GM18508 (cell line): ENCODE measurements at regions not wholly inside any gene's neighbourhood (a gene's known extent, or its start where the extent isn't known, plus 50 kb on each side); places are given as distances from the start of the nearest gene placed in this dataset.
"Not testable (repeated sequence)": the region's sequence is repeated elsewhere in the genome, so short reads cannot be mapped to it uniquely, and the experiment has no call there.

Experiments used
- ATAC-seq: cut with Tn5 transposase; IDR thresholded peaks from one replicate; pipeline ENCODE4 v1.9.1; 2021; ENCODE audit warnings: moderate number of reproducible peaks; ENCODE audit not compliant: insufficient read depth, unreplicated experiment

DNA sequence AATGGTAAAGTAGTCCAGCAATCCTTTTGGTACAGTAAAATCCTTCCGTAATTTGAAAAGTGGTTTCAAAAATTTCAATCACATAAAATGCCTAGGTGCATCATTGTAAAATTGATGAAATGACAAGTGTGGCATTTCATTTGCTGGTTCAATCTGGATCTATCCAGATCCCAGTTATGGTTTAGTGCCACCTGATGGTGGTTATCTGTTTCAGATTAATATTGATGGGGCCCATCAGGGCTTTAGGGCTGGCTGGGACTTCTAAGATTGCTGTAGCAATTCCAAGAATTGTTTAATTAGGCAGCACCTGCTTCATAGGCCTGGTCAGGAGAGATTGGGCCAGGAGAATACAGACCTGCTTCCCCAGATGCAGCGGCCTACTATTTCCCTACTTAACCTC is 55.5 kb upstream of the PIK3C3 start:
- ATAC-seq = no peak

DNA sequence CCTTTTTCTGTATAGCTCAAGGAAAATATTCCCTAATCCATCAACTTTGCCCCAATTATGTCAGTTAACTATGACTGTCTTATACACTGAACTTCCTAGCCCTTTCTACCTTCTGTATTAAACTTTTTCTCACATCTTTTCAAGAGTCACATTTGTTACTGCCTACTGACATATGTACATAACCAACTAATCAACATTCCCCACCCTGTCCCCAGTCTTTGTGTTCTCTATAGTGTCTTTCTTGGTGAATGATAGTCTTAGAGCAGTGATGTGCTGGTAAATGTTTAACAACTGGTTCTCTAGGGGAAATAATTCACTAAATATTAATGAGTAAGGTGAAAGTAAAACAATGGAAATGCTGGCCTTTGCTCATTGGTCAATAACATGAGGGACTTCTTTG is 61.6 kb upstream of the PIK3C3 start:
- no peak for ATAC-seq

DNA sequence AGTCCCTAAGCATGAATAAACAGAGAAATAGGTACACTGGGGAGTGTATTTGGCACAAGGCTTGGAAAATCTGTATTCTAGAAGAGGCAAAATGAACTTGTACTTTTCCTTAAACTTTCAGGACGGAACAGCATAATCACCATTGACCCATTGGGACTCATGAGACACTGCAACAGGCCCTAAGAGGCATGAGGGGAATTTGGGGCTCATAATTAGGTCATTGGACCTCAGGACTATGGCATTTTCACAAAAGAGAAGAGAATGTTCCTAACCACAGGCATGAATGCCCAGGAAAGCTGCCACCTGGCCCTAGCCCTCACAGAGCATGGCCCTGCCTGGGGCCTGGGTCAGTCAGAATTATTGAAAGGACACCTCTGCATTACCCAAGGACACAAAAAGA is 67.9 kb upstream of the PIK3C3 start:
- no peak for ATAC-seq

DNA sequence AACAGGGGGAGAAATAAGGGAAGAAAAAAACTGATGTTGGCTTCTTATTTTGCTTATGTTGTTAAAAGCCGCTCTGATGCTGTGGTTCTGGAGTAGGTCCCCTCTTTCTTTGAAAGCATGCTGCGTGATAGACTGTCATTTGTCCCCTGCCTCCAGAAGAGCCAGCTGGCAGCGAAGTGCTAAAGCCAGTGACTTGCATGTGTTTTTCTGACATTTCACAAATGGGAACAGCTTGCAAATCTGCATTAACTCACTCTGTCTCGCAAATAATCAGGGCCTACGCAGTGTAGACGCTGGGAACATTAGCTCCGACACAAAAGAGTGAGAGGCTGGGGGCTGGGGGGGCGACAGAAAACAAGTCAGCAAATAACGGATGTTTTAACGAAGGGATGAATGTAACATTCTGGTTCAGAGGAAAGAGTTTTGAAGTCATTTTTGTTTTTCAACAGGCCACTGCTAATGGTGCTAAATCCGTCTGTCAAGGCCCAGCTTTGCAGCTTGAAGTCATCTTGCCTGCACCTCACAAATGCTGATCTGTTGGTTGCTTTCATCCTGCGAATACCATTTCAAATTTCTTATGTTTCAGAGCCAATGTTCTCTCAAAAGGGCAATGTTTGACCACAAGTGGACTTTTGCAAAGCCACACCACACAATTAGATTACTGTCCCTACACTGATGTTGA is 68.8 kb upstream of the PIK3C3 start:
- no peak for ATAC-seq

DNA sequence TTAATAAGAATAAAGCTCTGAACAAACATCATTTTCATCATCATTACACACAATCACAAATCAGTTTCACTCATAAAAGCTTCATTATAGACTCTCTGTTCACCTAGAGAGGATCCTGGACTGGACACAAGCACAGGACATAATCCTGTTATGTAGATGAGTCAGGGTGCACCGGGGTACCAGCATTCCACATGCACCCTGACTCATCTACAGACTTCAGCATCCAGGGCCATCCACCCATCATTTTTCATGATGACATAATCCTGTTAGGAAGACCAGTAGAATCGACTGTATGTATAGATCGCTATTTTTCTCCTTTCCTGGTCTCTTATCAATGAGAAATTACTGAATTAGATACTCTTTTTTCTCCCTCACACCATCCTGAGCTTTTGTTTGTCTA is 73.7 kb upstream of the PIK3C3 start:
- ATAC-seq = no peak

DNA sequence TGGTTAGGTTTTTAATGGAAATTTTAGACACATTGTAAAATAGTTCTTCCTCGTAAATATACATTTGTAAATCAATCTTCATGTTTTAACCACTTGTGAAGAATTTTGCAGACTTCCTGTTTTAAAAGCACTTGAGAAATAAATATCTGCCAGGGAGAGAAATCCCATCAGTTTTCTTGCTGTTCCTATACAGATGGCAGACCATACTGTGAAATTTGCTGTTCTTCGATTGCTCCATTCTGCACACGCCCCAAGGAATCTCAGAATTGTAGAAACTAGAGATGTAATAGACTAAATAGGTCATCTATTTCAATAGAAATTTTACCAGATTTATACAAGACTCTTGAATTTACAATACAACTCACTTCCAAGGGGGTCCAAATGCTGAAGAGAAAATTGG is 75.8 kb upstream of the PIK3C3 start:
- no peak for ATAC-seq

DNA sequence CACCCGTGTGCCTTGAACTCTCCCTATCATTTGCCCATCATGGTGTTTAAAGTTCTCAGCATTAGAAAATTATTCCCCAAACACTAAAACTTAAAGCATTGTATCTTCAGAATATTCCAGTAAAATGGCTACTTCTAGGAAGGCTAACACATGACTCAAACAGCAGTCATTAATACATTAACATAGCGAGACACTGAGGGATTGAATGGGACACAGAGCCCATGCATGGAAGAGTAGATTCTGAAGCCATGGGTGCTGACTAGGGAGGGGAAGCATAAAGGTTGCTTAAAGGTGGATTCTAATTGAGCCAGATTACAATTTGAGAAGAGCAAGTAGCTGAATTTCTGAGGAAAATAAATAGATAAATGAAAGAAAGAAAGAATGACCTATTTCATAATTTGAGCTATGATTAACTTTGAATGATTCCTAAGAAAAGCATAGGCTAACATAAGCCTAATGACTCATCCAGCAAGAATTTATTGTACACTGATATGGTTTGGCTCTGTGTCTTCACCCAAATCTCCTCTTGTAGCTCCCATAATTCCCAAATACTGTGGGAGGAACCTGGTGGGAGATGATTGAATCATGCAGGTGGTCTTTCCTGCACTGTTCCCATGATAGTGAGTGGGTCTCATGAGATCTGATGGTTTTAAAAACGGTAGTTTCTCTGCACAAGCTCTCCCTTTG is 79.8 kb upstream of the PIK3C3 start:
- no peak for ATAC-seq

DNA sequence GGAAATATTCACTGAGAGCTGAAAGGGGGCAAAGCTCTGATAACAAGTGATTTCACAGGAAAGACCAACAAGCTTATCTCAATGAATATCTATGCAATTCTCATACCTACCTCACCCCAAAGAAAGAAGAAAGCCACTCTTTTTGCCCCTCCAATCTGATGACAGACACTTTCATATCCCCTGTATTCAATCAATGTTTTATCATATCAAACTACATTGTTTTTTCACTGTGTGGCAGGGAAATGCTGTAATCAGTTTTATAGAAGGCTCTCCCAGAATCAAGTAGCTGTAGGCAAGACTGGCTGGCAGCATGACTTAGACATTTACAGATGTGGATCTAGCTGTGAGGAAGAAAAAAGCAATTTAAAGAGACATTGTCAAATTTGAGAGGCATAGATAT is 81.3 kb upstream of the PIK3C3 start:
- ATAC-seq = no peak

DNA sequence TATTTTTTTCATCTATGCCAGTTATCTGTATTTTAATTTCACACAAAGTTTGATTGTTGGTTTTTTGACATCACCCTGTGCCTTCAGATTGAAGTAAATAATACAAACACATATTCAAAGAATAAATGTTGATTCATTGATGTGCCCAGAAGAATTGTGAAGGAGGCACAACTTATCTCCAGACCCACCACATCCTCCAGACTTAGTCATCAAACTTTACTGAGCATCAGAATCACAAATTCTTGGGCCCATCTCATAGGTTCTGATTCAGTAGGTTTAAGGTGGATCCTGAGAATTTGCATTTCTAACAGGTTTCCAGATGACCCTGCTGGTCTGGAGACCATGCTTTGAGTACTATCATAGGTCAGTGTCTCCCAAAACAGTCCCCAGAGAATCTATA is 82.8 kb upstream of the PIK3C3 start:
- no peak for ATAC-seq

DNA sequence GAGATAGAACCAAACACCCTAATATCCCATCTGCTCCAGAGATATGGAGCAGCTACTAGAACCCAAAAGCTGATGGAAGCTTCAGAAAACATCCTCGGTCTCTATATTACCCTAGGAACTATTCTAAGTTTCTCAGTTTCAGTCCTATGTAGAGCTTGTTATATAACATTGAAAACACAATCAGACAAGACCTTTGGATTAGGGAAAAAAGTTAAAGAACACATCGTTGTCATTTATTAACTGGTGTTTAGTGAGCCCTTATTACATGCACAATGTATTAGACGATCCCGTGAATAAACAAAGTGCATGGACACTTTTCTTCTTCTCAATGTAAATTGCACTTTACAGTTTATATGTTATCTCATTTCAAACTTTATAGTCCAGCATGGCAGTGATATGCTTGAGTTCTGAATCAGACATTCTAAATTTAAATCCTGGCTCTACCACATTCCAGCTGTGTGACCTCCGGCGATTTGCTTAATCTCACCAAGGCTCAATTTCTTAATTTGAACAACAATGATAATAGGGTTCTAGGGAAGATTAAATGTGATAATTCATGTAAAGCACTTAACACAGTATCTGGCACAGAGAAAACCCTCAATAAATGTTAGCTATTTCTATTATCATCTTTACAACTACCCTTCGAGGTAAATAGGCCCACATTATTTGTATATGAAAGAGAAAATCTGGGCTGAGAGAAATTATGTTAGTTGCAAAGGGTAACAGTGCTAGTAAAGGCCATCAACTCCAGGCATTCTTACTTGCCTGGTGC is 83.6 kb upstream of the PIK3C3 start:
- ATAC-seq = no peak

DNA sequence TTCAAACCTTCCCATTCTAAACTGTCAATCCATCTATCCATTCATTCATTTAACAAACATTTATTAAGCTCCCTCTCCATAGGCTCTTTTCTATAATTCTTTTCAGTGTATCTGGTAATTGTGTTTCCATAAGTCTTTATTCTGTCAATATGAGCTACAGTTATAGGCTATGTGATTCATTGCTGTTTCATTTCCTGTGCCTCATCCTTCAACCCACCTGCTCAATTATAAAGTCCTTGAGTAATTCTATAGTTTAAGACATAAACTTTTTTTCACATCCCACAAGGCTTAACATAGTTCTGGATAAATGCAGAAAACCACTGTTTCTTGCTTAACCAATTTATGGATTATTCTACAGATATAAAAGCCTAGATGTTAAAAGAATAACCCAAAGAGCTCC is 84.2 kb upstream of the PIK3C3 start:
- no peak for ATAC-seq

DNA sequence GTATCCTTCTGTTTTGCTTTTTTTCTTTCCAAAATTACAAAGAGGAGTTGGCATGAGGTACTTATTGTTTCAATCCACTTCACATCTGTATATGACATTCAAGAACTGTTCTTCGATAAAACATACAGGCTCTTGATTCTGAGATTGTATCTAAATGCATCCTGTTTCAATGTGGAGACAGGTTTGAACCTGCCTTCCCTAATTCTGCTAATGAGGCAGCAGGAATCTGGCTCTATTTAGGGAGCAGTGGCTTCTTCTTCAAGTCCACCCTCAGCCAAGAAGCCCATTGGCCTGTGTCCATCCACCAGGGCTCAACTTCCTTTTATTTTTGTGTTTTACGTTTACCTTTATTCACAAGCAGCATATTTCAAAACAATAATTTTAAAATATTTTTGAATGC is 84.8 kb upstream of the PIK3C3 start:
- ATAC-seq = no peak

DNA sequence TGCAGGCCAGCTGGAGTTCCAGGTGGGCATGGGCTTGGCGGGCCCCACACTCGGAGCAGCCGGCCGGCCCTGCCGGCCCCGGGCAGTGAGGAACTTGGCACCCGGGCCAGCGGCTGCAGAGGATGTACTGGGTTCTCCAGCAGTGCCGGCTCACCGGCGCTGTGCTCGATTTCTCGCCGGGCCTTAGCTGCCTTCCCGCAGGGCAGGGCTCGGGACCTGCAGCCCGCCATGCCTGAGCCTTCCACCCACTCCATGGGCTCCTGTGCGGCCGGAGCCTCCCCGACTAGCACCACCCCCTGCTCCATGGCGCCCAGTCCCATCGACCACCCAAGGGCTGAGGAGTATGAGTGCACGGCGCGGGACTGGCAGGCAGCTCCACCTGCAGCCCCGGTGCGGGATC is 89.2 kb upstream of the PIK3C3 start:
- not testable (repeated sequence) for ATAC-seq

DNA sequence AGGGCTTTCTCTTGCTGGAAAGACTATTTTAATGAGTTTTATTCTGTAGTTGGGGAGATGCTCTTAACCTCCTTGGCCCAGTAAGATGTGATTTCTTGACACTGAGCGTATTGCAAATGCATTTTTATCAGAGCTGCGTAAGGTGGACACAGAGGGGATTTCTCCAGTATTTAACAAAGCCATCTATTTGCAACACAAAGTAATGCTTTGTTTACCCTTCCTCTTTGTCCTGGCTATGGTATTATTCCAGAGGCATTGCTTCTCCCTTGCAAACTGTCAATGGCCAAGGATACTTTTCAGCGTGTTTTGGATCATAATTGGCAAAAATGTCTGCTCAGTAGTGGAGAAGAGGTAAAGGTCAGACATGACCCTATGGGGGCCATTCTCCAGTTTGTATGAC is 90.8 kb upstream of the PIK3C3 start:
- no peak for ATAC-seq

DNA sequence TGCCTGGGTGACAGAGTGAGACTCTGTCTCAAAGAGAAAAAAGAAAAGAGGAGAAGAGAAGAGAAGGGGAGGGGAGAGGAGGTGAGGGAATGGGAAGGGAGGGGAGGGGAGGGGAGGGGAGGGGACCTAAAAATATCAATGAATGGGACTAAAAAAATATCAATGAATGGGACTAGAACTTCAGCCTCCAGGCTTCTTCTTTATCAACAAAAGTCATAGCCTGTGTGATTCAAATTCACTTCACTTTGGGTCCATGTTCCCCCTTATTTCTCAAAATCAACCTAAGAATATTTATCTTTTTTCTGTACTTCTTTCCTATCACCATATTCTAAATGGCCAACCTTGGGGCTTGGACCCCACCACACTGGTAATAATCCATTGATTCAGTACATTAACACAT is 92.1 kb upstream of the PIK3C3 start:
- ATAC-seq = no peak

DNA sequence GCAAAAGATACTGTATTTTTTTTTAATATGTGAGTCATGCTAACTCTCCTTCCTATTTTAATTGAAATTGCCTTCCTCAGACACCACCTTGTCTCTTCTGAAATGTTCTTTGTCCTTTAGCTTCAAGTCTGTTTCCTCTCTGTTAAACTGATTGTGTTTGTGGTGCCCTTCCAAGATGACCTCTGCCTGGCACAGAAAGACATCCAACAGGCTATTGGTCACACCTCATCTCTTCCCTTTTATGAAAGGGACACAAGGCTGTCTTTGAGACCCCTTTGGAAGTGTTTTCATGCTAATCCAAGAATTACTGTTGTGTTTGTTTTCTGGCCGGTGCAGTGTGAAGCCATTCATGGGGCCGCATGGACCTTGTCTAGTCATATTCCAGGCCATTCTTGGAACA is 94.0 kb upstream of the PIK3C3 start:
- no peak for ATAC-seq

DNA sequence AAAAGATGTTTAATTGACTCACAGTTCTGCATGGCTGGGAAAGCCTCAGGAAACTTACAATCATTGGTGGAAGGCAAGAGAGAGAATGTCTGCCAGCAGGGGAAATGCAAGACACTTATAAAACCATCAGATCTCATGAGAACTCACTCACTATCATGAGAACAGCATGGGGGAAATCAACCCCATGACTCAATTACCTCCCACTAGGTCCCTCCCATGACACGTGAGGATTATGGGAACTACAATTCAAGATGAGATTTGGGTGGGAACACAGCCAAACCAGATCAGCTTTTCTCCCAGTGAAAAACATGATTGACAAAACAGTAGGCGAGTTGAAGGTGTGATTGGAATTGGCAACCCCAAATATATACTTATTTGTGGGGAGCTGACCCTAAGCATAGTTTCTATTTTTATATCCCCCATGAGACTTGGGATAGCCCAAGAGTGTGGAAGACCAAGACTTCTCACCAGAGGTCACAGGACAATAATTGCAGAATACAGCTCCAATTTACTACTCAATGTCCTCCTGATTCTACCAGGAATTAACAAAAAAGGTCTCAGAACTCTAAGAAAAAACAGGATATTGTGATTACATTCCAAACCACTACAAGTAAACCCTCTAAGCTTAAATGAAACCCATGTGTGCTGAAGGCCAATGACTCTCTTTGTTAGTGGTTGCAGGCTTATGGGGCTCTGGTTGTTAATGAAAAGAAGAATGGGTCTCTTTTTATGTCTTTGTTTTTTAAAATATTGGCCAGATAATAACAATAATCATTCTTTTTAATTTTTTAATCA is 96.1 kb upstream of the PIK3C3 start:
- no peak for ATAC-seq

DNA sequence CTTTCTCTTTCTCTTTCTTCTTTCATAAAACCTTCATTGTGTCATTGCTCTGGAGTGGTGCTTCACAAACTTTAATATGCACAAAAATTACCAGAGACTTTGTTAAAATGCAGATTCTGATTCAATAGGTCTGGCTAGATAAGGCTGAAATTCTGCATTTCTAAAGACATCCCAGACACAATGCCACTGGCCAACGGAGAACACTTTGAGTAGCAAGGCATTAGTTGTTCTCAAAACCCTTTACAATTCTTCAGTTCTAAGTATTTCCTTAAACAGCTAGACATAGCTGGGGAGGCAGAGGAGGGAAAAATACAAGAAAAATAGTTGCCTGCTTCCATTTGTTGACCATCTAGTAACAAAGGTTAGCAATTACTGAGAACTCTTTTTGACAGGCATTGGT is 101.8 kb upstream of the PIK3C3 start:
- no peak for ATAC-seq

DNA sequence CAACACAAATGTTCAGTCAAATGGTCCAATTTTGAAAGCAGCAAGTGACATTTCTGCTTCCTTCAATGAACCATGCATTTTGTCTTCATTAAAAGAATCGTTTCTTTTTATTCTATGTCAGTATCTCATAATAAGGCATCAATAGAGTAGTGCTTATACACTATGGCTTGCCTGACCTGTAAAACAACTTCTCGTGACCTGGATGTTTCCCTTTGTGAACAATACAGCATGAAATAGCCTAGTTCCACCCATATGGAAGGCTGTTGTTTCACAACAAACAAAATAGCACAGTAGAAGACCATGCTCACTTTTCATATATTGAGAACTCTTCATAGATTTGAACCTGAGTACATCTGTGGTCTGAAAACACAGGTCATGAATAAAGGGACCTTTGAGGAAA is 104.3 kb upstream of the PIK3C3 start:
- ATAC-seq = no peak

DNA sequence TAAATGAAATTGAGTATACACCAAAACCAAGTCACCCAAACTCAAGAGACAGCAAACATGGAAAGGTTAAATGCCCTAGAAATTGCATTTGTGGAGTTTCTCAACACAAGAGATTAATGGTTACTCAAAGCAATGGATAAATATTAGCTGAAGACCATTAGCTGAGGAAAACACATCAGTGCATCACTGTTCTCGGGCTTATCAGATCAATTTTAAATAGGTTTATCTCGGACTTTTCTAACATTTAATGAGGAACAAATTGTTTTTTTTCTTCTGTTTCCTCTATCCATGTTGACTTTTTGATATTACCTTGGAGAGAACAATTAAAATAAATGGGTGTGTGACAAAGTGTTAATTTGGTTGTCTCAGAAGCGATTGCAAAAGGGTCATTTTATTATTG is 105.4 kb upstream of the PIK3C3 start:
- ATAC-seq = no peak

DNA sequence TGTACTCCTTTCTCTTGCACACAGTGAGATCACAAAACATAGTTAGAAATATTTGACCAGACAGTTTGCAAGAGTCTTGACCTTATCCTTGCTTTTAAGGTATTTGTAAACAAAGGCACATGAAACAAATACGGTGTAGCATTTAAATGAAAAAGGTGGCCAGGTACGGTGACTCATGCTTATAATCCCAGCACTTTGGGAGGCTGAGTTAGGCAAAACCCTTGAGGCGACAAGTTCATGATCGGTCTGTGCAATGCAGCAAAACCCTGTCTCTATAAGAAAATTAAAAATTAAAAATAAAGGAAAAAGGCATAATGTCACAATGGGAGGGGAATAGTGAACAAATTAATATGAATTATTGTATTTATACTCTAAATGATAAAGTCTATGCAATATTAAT is 109.5 kb upstream of the PIK3C3 start:
- ATAC-seq = no peak
